ENCODE measurements at regions not wholly inside any gene's neighbourhood (a gene's known extent, or its start where the extent isn't known, plus 50 kb on each side); places are given as distances from the start of the nearest gene placed in this dataset.

- ATAC-seq = no peak
These were observed 719.7 kb upstream of the ID2 start for GRCh38 chr2:7962161-7962560.

GRCh38 chr2:7963787-7964186, 718.1 kb upstream of the ID2 start:
- Histone ChIP-seq H3K36me3 (ENCODE audit: low read depth) (no peaks in the 10 kb centered on the region), H3K4me1 (ENCODE audit: low read depth) (no peaks in the 10 kb centered on the region), H3K4me3 (no peak overlapping the region), H3K9me3 (no peaks in the 10 kb centered on the region)
- intact Hi-C loops (cut with DNase I, micrococcal nuclease) = no loop called here
- TF ChIP-seq CTCF (IDR thresholded peaks at IDR 0.05) = no peak
- DNase-seq (no peak), ATAC-seq (no peak)

More at GRCh38 chr2:7962161-7962560, 719.7 kb upstream of the ID2 start:
- TF ChIP-seq CTCF (IDR thresholded peaks at IDR 0.05) = no peak
- Histone ChIP-seq H3K4me3 (no peak overlapping the region), H3K36me3 (ENCODE audit: low read depth) (no peaks in the 10 kb centered on the region), H3K9me3 (no peaks in the 10 kb centered on the region), H3K4me1 (ENCODE audit: low read depth) (no peaks in the 10 kb centered on the region)
- no peak for DNase-seq
- intact Hi-C loops (cut with DNase I, micrococcal nuclease) = no loop called here

GRCh38 chr2:7966032-7966431, 715.8 kb upstream of the ID2 start:
- H3K36me3 ChIP-seq (ENCODE audit: low read depth) = no peaks in the 10 kb centered on the region
- intact Hi-C loops (cut with DNase I, micrococcal nuclease) = no loop called here
- H3K9me3 ChIP-seq = no peaks in the 10 kb centered on the region
- ATAC-seq (no peak), DNase-seq (no peak)
- H3K4me3 ChIP-seq = no peak overlapping the region
- no peaks in the 10 kb centered on the region for H3K4me1 ChIP-seq (ENCODE audit: low read depth)
- TF ChIP-seq CTCF (IDR thresholded peaks at IDR 0.05) = no peak

GRCh38 chr2:7967707-7968405, 714.0 kb upstream of the ID2 start:
- Histone ChIP-seq H3K4me3 (no peak overlapping the region), H3K36me3 (ENCODE audit: low read depth) (no peaks in the 10 kb centered on the region), H3K9me3 (no peaks in the 10 kb centered on the region), H3K4me1 (ENCODE audit: low read depth) (no peaks in the 10 kb centered on the region)
- intact Hi-C loops (cut with DNase I, micrococcal nuclease) = no loop called here
- DNase-seq (no peak), ATAC-seq (peak; percentile 47)
- TF ChIP-seq CTCF (IDR thresholded peaks at IDR 0.05) = no peak

- H3K4me1 ChIP-seq (ENCODE audit: low read depth) = no peaks in the 10 kb centered on the region
- intact Hi-C loops (cut with DNase I, micrococcal nuclease) = no loop called here
- no peaks in the 10 kb centered on the region for H3K36me3 ChIP-seq (ENCODE audit: low read depth)
- no peak overlapping the region for H3K4me3 ChIP-seq
- no peaks in the 10 kb centered on the region for H3K9me3 ChIP-seq
- TF ChIP-seq CTCF (IDR thresholded peaks at IDR 0.05) = no peak
- ATAC-seq (no peak), DNase-seq (no peak)
These were observed 711.9 kb upstream of the ID2 start for GRCh38 chr2:7969756-7970515.

Data from mucosa of descending colon (tissue), 3 donors.